GM04503 (cell line): ENCODE measurements at regions not wholly inside any gene's neighbourhood (a gene's known extent, or its start where the extent isn't known, plus 50 kb on each side); places are given as distances from the start of the nearest gene placed in this dataset.
A peak's percentile ranks its signal among the peaks of the same experiment; 100 is the strongest.

Experiments used
- DNase-seq: peaks from one replicate; pipeline ENCODE4 v3.0.0-alpha.2; 2012; ENCODE audit warnings: low read depth

DNA sequence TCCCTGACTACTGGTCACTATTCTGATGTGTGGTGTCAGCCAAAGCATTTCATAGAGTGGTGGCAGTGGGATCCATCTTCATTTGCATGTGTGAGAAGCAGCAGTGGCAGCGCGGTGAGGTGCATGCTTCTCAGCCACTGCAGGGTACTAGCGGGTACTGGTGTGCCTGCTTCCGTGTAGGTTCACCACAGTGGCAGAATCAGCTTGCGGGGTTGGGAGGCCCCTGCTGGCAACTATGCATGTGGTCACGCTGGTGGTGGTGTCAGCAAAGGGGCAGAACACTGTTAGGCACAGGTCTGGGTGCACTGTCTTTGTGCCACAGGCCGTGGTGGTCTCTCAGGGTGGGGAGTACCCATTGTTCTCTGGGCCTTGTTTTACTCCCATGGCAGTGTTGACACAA is 286.4 kb upstream of the TENM4 start:
- DNase-seq, result no peak

DNA sequence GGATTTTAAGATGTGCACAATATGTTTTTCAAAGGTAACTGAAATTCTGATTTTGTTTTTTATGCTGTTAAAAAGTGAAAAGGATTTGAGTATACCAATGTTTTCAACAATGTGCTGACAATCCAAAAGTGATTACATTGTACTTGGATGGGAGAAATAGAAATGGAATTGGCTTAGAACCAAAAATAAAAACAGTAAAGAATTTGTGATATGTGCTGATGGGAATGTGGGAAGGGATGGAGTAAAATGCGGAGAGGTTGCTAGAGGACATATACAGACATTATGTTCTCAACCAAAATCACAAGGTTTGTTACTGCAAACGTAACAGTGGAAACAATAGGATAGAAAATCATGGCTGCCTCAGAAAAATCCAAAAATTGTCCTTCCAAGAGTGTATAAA is 279.3 kb upstream of the TENM4 start:
- no peak for DNase-seq

DNA sequence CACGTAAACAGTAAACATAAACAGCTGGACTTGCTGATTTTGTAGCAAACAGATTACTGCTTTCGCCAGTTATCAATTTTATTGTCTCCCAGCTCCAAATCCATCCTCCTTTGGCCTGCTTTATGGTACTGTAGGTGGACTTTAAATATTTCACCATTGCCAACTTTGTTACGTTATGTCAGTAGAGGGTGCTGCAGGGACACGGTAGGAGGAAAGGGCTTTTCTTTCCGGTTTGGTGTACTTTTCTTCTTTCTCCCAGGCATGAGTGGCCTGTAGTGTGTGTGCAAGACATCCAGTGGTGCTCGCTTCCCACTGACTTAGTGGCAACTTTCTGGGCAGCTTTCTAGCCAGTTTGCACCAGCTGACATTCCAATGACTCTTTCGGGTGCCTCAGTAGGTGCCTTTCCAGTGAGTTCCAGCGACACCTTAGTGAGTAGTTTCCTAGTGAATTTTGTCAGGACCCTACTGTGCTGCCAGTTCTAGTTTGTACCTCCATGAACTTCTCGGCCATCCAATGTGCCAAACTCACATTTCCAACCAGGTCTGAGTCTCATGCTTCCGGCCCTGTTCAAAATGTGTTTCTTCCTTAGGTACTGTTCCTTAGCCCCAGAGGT is 267.6 kb upstream of the TENM4 start:
- peak; percentile 11 for DNase-seq

DNA sequence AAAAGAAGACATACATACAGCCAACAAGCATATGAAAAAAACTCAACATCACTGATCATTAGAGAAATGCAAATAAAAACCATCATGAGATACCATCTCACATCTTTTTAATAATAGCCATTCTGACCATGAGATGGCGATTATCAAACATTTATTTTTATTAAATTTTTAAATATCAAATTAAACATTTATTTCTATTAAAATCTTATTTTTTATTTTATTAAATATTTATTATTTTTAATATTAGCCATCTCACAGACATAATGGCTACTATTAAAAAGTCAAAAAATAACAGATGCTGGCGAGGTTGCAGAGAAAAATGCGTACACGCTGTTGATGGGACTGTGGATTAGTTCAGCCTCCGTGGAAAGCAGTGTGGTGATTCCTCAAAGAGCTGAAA is 264.8 kb upstream of the TENM4 start:
- no peak for DNase-seq

DNA sequence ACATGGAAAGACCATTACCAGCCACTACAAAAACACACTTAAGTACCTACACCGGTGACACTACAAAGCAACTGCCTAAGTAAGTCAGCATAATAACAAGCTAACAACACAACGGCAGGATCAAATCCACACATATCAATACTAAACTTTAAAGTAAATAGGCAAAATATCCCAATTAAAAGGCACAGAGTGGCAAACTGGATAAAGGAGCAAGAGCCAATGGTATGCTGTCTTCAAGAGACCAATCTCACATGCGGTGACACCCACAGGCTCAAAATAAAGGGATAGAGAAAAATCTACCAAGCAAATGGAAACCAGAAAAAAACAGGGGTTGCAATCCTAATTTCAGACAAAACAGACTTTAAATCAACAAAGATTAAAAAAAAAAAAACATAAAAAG is 261.5 kb upstream of the TENM4 start:
- DNase-seq, result no peak

DNA sequence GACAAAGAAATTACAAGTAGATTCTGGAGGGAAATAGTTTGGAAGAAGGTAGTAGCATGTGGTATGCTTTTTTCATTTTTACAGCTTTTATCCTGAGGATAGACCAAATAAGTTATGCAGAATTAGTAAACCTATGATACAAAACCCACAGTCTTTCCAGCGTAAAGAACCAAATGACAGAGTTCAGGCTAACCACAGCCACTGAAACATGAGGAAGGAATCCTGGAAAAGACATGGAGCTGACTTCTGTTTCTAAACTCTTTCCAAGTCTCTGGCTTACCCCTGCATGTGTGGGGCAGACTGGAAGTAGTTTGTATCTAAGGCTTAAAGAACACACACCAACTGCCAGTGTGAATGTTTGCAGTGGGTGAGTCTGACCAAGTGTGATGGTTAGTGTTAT is 258.4 kb upstream of the TENM4 start:
- no peak for DNase-seq

DNA sequence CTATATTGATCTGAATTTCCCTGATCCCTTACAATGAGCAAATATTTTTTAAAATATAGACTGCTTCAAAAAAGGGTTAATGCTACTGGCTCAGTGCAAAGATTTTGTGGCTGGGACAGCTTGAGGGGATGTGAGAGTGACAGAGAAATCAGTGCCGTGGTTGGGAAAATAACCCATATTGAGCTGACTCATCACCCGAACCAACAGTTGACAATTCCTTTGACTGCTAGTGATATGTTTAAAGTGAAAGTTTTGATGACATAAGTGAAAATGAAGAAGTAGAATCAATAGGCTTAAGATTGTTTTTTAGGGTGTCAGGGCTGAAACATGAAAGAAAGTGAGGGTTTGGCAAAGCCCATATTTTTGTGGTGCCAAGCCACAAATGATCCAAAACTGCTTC is 257.1 kb upstream of the TENM4 start:
- no peak for DNase-seq

GRCh38 chr11:79694368-79694767 is 253.5 kb upstream of the TENM4 start:
- DNase-seq, result no peak

DNA sequence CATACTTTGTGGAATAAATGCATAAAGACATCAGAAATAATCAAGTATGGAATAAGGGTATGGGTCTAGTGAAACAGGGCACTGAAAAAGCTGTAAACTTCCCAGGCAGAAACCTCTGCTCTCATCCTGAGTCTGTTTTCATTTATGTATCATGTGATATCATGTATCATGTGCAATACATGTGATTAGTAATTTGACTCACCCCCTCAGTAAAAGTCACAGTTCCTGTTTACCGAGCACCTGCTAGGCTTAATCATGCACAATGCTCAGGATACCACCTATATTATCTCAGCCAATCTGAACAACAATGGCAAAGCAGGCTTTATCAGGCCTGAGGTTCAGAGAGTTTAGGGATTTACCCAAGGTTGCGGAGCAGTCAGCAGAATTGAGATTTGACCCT is 250.6 kb upstream of the TENM4 start:
- no peak for DNase-seq

DNA sequence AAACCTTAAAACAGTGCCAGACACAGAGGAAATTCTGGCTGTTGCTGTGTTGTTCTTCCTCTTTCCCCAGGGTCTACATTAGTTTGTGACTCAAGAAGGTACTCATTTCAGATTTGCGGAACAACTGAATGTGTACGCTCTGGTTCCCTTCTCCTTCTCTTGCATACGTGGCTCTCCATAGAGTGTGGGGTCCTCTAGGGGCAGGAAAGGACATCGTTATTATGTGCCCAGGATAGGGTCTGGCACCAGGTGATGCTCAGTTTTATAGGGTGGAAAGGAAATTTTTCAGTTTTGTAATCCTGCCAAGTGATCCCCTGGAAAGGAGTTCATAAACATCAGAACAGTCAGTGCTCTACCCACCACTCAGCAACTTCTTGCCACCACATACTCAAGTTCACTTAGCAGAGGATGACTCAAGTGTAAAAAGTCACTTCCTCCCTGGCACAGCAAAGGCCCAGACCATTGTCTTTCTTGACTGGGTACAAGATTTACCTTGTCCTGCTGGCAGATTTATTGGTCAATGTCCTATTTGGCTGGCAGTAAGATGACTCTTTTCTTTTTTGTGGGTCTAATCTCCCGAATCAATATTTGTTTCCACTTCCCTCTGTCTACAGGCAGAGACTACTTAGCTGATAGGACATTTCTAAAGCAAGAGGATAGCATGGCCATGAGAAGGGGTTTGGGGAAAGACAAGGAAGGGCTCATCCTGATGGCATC is 246.0 kb upstream of the TENM4 start:
- DNase-seq, result no peak

- DNase-seq, result no peak
Measured at GRCh38 chr11:79683930-79684329, 243.1 kb upstream of the TENM4 start.

DNA sequence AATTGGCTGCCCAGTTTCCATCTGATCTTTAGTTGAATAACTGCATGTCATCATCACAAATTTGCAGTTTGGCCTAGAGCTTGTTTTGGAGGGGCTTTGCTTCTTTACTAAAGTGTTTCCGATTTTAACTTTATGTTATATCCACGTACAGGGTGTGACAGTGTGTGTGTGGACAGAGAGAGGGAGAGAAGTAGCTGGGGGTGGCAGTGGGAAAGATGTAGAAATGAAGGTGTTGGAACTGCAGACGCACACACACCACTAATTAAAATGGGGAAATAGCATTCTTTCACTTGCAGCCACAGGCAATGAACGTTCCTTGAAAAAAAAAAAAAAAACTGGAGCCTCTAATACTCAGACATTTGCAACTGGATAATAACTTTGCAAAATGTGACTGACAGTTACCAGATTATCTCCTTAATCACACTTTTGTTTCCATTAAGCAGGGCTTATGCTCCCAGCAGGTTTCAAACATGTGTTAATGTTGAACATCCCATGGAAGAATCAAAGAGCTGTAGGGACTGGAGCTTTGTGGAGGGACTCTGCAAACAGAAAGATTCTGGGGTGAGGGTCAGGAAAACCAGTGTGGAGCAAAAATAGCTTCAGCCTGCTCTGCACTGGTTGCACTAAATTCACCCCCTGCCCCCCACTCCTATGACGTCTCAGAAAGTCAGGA is 238.1 kb upstream of the TENM4 start:
- no peak for DNase-seq

DNA sequence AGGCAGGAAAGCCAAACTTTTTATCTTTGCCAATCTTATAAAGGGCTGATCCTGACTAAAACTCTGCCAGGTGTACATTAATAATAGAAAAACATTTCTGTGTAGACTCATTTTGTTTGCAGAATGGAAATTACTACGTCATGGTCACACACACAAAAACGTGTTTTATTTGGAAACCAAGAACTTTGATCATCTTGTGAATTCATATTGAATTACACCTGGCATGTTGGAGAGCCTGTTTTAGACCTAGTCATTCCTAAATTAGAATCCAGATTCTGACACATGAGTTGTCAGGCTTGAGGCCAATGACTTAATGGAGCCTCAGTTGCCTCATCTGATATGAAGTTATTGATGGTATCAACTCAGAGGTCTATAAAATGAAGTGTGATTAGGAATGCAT is 235.6 kb upstream of the TENM4 start:
- no peak for DNase-seq

DNA sequence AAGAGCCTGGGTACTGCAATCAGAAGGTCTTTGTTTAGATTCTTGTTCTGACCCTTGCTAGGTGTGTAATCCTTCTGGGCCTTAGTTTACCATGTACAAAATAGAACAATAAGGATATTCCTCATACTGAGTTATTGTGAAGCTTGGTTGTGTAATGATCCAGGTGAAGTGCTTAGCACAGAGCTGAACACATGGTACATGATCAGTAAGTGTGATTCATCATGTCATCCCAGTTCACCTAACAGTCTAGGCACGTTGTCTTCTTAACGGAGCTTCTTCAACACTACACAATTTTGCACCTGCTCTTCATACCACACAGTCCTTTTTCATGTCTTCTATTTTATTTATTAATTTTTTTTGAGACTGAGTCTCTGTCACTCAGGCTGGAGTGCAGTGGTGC is 234.3 kb upstream of the TENM4 start:
- DNase-seq, result no peak

DNA sequence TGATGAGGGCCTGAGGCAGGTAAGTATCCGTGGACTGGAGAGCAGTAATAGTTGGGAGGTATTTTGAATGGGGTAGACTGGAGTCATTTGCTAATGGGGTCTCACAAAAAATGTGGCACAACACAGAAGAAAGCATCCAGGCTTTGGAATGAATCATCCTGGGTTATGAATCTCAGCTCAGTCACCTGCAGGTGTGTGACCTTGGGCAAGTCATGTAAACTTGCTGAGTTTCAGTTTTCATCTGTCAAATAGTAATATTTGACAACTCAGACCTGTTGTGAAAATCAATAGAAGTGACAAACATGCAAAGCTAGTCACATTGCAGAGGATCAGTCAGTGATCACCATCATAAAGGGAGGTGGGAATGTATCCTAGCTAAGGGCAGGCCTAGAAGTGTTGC is 232.0 kb upstream of the TENM4 start:
- DNase-seq, result no peak

DNA sequence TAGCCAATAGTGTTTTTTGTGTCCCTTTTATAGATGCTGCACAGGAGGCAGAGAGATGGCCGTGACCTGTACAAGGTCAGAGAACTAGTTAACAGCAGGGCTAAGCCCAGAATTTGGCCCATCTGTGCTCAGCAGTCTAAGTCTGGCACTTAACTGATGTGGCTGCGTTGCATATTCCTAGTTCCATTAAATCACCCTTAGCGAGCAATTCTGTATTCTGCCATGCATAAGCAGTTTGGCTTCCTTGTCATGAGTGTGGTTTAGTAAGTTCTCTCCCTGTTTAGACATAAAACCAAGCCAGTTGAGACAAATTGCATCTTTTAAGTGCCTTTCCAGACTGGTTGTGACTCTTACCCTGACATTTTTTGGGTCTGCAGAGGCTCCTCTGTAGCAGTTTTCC is 230.6 kb upstream of the TENM4 start:
- DNase-seq, result no peak

GRCh38 chr11:79670882-79671281 is 230.1 kb upstream of the TENM4 start:
- no peak for DNase-seq

DNA sequence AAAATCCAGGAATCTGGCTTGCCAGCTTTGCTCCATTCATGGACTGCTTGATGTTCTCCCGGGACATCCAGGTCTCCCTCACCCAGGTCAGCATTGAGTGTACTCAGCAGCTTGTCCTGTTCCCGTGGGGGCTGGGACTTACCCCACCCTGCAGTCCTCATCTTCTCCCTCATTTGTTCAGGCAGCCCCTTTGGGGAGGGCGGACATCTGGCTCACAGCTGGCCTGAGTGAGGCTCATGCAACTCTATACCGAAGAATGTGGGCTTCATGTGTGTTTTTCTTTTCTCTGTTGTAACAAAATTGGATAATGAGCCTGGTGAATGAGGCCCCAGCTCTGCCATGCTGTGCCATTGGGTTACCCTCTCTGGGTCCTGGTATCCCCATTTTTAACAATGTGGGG is 227.7 kb upstream of the TENM4 start:
- DNase-seq, result no peak

- no peak for DNase-seq
Measured at GRCh38 chr11:79667380-79667779, 226.6 kb upstream of the TENM4 start.

- no peak for DNase-seq
Measured at GRCh38 chr11:79663017-79663416, 222.2 kb upstream of the TENM4 start.

GRCh38 chr11:79661373-79661772 is 220.5 kb upstream of the TENM4 start:
- DNase-seq, result no peak

GRCh38 chr11:79648766-79649520 is 208.1 kb upstream of the TENM4 start:
- no peak for DNase-seq

DNA sequence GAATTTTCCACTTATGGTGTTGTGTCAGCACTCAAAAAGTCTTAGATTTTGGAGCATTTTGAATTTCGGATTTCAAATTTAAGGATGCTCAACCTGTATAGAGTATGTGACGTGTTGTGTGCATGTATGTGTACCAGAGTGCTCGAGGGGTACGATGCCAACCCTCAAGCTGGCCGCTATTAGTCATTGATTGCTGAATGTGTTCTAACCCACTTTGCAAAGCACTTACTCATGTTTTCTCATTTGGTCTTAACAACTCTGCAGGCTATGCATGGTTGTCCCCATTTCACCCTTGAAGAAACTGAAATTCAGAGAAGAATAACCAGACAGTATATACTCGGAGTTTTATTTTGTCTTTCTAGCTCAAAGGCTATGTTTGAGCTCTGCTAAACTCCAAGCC is 196.4 kb upstream of the TENM4 start:
- no peak for DNase-seq
